H1 (cell line): ENCODE measurements at regions not wholly inside any gene's neighbourhood (a gene's known extent, or its start where the extent isn't known, plus 50 kb on each side); places are given as distances from the start of the nearest gene placed in this dataset.

ENCODE experiments used
- GABPA ChIP-seq: IDR thresholded peaks from 2 replicates; pipeline ENCODE4 v1.6.1; 2011; ENCODE audit warnings: mild to moderate bottlenecking, low read length, moderate library complexity, borderline replicate concordance; ENCODE audit not compliant: insufficient read depth
- JUN ChIP-seq: IDR thresholded peaks from 2 replicates; pipeline ENCODE4 v1.6.1; 2011; ENCODE audit warnings: low read depth, mild to moderate bottlenecking, improper control_type of control experiment, low read length
- JUND ChIP-seq: IDR thresholded peaks from 2 replicates; pipeline ENCODE4 v1.6.1; 2011; ENCODE audit warnings: mild to moderate bottlenecking, improper control_type of control experiment, low read length
- MAFK ChIP-seq: IDR thresholded peaks from 2 replicates; pipeline ENCODE4 v1.6.1; 2012; ENCODE audit warnings: low read depth, mild to moderate bottlenecking, improper control_type of control experiment, low read length
- RBBP5 ChIP-seq: IDR thresholded peaks from 2 replicates; pipeline ENCODE4 v1.7.1; 2012; ENCODE audit warnings: low read depth, mild to moderate bottlenecking, inconsistent platforms, low read length, moderate library complexity, borderline replicate concordance
- SP4 ChIP-seq: IDR thresholded peaks from 2 replicates; pipeline ENCODE4 v1.6.1; 2012; ENCODE audit warnings: low read length, inconsistent platforms
- TF ChIP-seq, protein P1 (sequence below): fragments of 300-600 bp; sonication (generic); IDR thresholded peaks from 2 replicates; pipeline ENCODE4 v1.7.1; 2012; ENCODE audit warnings: low read length, moderate library complexity, mild to moderate bottlenecking, inconsistent platforms; ENCODE audit not compliant: insufficient replicate concordance

DNA sequence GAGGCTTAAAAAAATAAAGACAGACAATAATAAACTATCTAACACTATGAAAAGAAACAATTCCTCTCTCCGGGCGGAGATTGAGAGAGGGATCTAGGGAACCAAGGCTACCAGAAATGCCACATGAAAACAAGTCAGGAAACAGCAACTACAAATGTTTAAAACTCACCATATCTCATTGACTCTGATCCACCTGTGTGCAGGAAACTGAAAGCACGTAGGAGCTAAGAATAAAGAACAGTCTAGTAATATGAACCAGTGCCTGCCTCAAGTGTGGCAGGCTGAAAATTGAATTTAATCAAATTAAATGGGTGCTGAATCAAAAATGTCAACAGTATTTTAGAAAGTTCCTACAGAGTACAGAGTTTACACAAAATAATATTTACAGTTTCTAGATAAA, 1701.0 kb downstream of the SLITRK5 start (continued):
- TF ChIP-seq, protein P1, sequence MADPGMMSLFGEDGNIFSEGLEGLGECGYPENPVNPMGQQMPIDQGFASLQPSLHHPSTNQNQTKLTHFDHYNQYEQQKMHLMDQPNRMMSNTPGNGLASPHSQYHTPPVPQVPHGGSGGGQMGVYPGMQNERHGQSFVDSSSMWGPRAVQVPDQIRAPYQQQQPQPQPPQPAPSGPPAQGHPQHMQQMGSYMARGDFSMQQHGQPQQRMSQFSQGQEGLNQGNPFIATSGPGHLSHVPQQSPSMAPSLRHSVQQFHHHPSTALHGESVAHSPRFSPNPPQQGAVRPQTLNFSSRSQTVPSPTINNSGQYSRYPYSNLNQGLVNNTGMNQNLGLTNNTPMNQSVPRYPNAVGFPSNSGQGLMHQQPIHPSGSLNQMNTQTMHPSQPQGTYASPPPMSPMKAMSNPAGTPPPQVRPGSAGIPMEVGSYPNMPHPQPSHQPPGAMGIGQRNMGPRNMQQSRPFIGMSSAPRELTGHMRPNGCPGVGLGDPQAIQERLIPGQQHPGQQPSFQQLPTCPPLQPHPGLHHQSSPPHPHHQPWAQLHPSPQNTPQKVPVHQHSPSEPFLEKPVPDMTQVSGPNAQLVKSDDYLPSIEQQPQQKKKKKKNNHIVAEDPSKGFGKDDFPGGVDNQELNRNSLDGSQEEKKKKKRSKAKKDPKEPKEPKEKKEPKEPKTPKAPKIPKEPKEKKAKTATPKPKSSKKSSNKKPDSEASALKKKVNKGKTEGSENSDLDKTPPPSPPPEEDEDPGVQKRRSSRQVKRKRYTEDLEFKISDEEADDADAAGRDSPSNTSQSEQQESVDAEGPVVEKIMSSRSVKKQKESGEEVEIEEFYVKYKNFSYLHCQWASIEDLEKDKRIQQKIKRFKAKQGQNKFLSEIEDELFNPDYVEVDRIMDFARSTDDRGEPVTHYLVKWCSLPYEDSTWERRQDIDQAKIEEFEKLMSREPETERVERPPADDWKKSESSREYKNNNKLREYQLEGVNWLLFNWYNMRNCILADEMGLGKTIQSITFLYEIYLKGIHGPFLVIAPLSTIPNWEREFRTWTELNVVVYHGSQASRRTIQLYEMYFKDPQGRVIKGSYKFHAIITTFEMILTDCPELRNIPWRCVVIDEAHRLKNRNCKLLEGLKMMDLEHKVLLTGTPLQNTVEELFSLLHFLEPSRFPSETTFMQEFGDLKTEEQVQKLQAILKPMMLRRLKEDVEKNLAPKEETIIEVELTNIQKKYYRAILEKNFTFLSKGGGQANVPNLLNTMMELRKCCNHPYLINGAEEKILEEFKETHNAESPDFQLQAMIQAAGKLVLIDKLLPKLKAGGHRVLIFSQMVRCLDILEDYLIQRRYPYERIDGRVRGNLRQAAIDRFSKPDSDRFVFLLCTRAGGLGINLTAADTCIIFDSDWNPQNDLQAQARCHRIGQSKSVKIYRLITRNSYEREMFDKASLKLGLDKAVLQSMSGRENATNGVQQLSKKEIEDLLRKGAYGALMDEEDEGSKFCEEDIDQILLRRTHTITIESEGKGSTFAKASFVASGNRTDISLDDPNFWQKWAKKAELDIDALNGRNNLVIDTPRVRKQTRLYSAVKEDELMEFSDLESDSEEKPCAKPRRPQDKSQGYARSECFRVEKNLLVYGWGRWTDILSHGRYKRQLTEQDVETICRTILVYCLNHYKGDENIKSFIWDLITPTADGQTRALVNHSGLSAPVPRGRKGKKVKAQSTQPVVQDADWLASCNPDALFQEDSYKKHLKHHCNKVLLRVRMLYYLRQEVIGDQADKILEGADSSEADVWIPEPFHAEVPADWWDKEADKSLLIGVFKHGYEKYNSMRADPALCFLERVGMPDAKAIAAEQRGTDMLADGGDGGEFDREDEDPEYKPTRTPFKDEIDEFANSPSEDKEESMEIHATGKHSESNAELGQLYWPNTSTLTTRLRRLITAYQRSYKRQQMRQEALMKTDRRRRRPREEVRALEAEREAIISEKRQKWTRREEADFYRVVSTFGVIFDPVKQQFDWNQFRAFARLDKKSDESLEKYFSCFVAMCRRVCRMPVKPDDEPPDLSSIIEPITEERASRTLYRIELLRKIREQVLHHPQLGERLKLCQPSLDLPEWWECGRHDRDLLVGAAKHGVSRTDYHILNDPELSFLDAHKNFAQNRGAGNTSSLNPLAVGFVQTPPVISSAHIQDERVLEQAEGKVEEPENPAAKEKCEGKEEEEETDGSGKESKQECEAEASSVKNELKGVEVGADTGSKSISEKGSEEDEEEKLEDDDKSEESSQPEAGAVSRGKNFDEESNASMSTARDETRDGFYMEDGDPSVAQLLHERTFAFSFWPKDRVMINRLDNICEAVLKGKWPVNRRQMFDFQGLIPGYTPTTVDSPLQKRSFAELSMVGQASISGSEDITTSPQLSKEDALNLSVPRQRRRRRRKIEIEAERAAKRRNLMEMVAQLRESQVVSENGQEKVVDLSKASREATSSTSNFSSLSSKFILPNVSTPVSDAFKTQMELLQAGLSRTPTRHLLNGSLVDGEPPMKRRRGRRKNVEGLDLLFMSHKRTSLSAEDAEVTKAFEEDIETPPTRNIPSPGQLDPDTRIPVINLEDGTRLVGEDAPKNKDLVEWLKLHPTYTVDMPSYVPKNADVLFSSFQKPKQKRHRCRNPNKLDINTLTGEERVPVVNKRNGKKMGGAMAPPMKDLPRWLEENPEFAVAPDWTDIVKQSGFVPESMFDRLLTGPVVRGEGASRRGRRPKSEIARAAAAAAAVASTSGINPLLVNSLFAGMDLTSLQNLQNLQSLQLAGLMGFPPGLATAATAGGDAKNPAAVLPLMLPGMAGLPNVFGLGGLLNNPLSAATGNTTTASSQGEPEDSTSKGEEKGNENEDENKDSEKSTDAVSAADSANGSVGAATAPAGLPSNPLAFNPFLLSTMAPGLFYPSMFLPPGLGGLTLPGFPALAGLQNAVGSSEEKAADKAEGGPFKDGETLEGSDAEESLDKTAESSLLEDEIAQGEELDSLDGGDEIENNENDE: no peak
- TF ChIP-seq GABPA (no peak), MAFK (no peak), SP4 (no peak), JUND (no peak), JUN (no peak), RBBP5 (no peak)
